ENCODE measurements at regions not wholly inside any gene's neighbourhood (a gene's known extent, or its start where the extent isn't known, plus 50 kb on each side); places are given as distances from the start of the nearest gene placed in this dataset.

- H3K4me3 ChIP-seq (ENCODE audit: low read depth, low read length) = no peak overlapping the region
- TF ChIP-seq CTCF (IDR thresholded peaks at IDR 0.05; ENCODE audit: low read depth, low read length) = no peak
Measured at GRCh38 chr13:83423861-83424260, 458.4 kb downstream of the SLITRK1 start.

GRCh38 chr13:83423381-83423780 lies 458.9 kb downstream of the SLITRK1 start:
- no peak for TF ChIP-seq CTCF (IDR thresholded peaks at IDR 0.05; ENCODE audit: low read depth, low read length)

DNA sequence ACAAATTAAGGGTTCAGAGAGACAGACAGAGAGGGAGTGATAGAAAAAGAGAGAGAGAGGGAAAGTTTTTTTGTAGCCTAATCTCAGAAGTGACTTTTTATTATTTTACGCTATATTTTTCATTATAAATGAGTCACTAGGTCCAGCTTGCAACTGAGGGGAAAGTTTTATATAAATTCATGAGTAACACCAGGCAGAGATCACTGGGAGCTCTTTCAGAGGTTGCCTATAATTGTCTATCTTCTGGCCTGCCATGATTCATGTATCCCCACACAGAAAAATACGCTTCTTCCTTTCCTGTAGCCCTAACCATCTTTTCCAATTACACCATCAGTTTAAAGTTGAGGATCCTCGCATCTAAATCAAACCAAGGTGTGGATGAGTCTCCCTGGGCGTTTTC lies 467.9 kb downstream of the SLITRK1 start:
- no peak overlapping the region for H3K4me3 ChIP-seq (ENCODE audit: low read depth, low read length)
- no peak for TF ChIP-seq CTCF (IDR thresholded peaks at IDR 0.05; ENCODE audit: low read depth, low read length)

More at GRCh38 chr13:83423381-83423780, 458.9 kb downstream of the SLITRK1 start:
- H3K4me3 ChIP-seq (ENCODE audit: low read depth, low read length) = no peak overlapping the region

GRCh38 chr13:83386609-83387008 lies 495.7 kb downstream of the SLITRK1 start:
- H3K4me3 ChIP-seq (ENCODE audit: low read depth, low read length) = no peak overlapping the region
- no peak for TF ChIP-seq CTCF (IDR thresholded peaks at IDR 0.05; ENCODE audit: low read depth, low read length)

DNA sequence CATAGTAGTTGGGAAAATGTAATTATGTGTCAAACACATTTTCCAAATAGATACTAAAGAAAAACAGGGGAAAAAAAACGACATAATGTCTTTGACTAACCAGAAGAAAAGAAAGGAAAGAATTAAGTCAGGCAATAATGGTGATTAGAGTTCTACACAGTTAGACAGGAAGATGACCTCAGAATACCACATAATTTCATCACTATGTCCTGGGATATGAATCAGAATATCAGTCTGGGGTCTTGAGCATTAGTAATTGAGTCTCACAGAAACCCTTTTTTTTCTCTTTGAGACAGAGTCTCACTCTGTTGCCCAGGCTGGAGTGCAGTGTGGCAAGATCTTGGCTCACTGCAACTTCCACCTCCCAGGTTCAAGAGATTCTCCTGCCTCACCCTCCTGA lies 503.4 kb downstream of the SLITRK1 start:
- no peak overlapping the region for H3K4me3 ChIP-seq (ENCODE audit: low read depth, low read length)
- no peak for TF ChIP-seq CTCF (IDR thresholded peaks at IDR 0.05; ENCODE audit: low read depth, low read length)

- no peak overlapping the region for H3K4me3 ChIP-seq (ENCODE audit: low read depth, low read length)
- TF ChIP-seq CTCF (IDR thresholded peaks at IDR 0.05; ENCODE audit: low read depth, low read length) = no peak
Measured at GRCh38 chr13:83377491-83377890, 504.8 kb downstream of the SLITRK1 start.

- no peak for TF ChIP-seq CTCF (IDR thresholded peaks at IDR 0.05; ENCODE audit: low read depth, low read length)
Measured at GRCh38 chr13:83372786-83373185, 509.5 kb downstream of the SLITRK1 start.

More at GRCh38 chr13:83372786-83373185, 509.5 kb downstream of the SLITRK1 start:
- H3K4me3 ChIP-seq (ENCODE audit: low read depth, low read length) = no peak overlapping the region

Measured in WI38 (cell line).